IMR-90 (cell line): ENCODE measurements at regions not wholly inside any gene's neighbourhood (a gene's known extent, or its start where the extent isn't known, plus 50 kb on each side); places are given as distances from the start of the nearest gene placed in this dataset.

Source experiments
- ATAC-seq: fragments of 200-7000 bp; cut with Tn5 transposase; 2 replicates; pipeline ENCODE4 v1.9.1; 2020; ENCODE audit warnings: low read depth, mild to moderate bottlenecking, moderate library complexity
- BruUV-seq: library from RNA; stranded (reverse); fragments of 400-500 nt; replicated peaks from 2 replicates; lab custom pipeline; 2021; lab: Mats Ljungman, UMichigan
- CTCF ChIA-PET: fragments of 300-600 bp; formaldehyde crosslinking; extraction: SDS; loops from one replicate; lab custom pipeline; 2021; ENCODE audit warnings: antibody characterized with exemption; lab: Yijun Ruan, JAX
- POLR2A ChIA-PET: fragments of 300-600 bp; sonication (Branson Sonifier 250); formaldehyde crosslinking; loops from one replicate; lab custom pipeline; 2022; ENCODE audit warnings: antibody characterized with exemption; ENCODE audit not compliant: unreplicated experiment; lab: Charles Lee
- DNase-seq: peaks from one replicate; pipeline ENCODE4 v3.0.0; 2013
- H2AFZ ChIP-seq: replicated peaks from 2 replicates; pipeline ENCODE3; 2013; ENCODE audit warnings: low read length, mild to moderate bottlenecking; ENCODE audit not compliant: poor library complexity
- H2AK5ac ChIP-seq: 2 replicates; pipeline ENCODE4 v1.6.1; 2013; ENCODE audit warnings: low read depth, low read length, inconsistent platforms
- H2AK9ac ChIP-seq: replicated peaks from 2 replicates; pipeline ENCODE3; 2013; ENCODE audit warnings: mild to moderate bottlenecking, low read depth, low read length, moderate library complexity; ENCODE audit not compliant: poor library complexity
- H2BK120ac ChIP-seq: 2 replicates; pipeline ENCODE4 v1.6.1; 2013; ENCODE audit warnings: low read depth, low read length, inconsistent platforms
- H2BK15ac ChIP-seq: 3 replicates; pipeline ENCODE4 v1.6.1; 2013; ENCODE audit warnings: low read depth, low read length, inconsistent platforms
- H2BK20ac ChIP-seq: 2 replicates; pipeline ENCODE4 v1.6.1; 2013; ENCODE audit warnings: low read depth, mild to moderate bottlenecking, inconsistent platforms, low read length, moderate library complexity
- H2BK5ac ChIP-seq: 2 replicates; pipeline ENCODE4 v1.6.1; 2013; ENCODE audit warnings: mild to moderate bottlenecking, low read depth, low read length, inconsistent platforms; ENCODE audit not compliant: poor library complexity, severe bottlenecking
- H3K14ac ChIP-seq: replicated peaks from 2 replicates; pipeline ENCODE4 v1.6.1; 2013; ENCODE audit warnings: low read depth, low read length, inconsistent platforms
- H3K18ac ChIP-seq: 2 replicates; pipeline ENCODE4 v1.6.1; 2013; ENCODE audit warnings: low read depth, low read length, control low read depth
- H3K23ac ChIP-seq: 2 replicates; pipeline ENCODE4 v1.6.1; 2013; ENCODE audit warnings: low read depth, low read length, inconsistent platforms
- H3K27ac ChIP-seq: 2 replicates; pipeline ENCODE4 v1.5.1; 2013; ENCODE audit warnings: mild to moderate bottlenecking, control low read depth, low read length; ENCODE audit not compliant: insufficient read depth
- H3K27me3 ChIP-seq: 2 replicates; pipeline ENCODE4 v1.6.1; 2013; ENCODE audit warnings: low read length; ENCODE audit not compliant: control insufficient read depth, insufficient read depth
- H3K36me3 ChIP-seq: 2 replicates; pipeline ENCODE4 v1.6.1; 2013; ENCODE audit warnings: low read length, mixed read lengths; ENCODE audit not compliant: control insufficient read depth, insufficient read depth
- H3K4ac ChIP-seq: 2 replicates; pipeline ENCODE4 v1.6.1; 2013; ENCODE audit warnings: low read depth, low read length, inconsistent platforms
- H3K4me1 ChIP-seq: 2 replicates; pipeline ENCODE4 v1.6.1; 2013; ENCODE audit warnings: low read length, mixed read lengths; ENCODE audit not compliant: control insufficient read depth, insufficient read depth
- H3K4me2 ChIP-seq: 2 replicates; pipeline ENCODE4 v1.6.1; 2013; ENCODE audit warnings: low read depth, mild to moderate bottlenecking, control low read depth, low read length, moderate library complexity
- H3K4me3 ChIP-seq: 2 replicates; pipeline ENCODE4 v1.5.1; 2013; ENCODE audit warnings: low read depth, mild to moderate bottlenecking, control low read depth, low read length, moderate library complexity; ENCODE audit not compliant: insufficient read depth
- H3K56ac ChIP-seq: 2 replicates; pipeline ENCODE4 v1.6.1; 2013; ENCODE audit warnings: low read length, inconsistent platforms; ENCODE audit not compliant: insufficient read depth; ENCODE audit errors: extremely low read depth
- H3K79me1 ChIP-seq, 2 experiments: 2 replicates each; pipeline ENCODE4 v1.6.1; 2013; ENCODE audit warnings: low read length in 2 of 2, inconsistent platforms in 1 of 2, low read depth in 1 of 2
- H3K9ac ChIP-seq: 2 replicates; pipeline ENCODE4 v1.6.1; 2013; ENCODE audit warnings: low read depth, low read length, control low read depth
- H3K9me1 ChIP-seq: 2 replicates; pipeline ENCODE4 v1.6.1; 2013; ENCODE audit warnings: low read length, inconsistent platforms; ENCODE audit not compliant: insufficient read depth
- H3K9me3 ChIP-seq: 2 replicates; pipeline ENCODE4 v1.6.1; 2013; ENCODE audit warnings: low read length; ENCODE audit not compliant: control insufficient read depth, insufficient read depth
- H4K20me1 ChIP-seq: 2 replicates; pipeline ENCODE4 v1.6.1; 2013; ENCODE audit warnings: low read length, inconsistent platforms; ENCODE audit not compliant: insufficient read depth
- H4K5ac ChIP-seq: 2 replicates; pipeline ENCODE4 v1.6.1; 2013; ENCODE audit warnings: mild to moderate bottlenecking, low read depth, low read length, control low read depth
- H4K8ac ChIP-seq, 2 experiments: 2 replicates each; pipeline ENCODE4 v1.6.1; 2013; ENCODE audit warnings: low read depth in 2 of 2, low read length in 2 of 2, control low read depth in 1 of 2, inconsistent platforms in 1 of 2
- H4K91ac ChIP-seq: 2 replicates; pipeline ENCODE4 v1.6.1; 2013; ENCODE audit warnings: low read depth, low read length, inconsistent platforms; ENCODE audit not compliant: insufficient read depth
- BHLHE40 ChIP-seq: fragments of 150-350 bp; IDR thresholded peaks from 2 replicates; pipeline ENCODE4 v1.6.1; 2016; ENCODE audit warnings: mild to moderate bottlenecking, low read depth, low read length
- FOS ChIP-seq: fragments of 150-350 bp; IDR thresholded peaks from 2 replicates; pipeline ENCODE4 v1.6.1; 2016; ENCODE audit warnings: low read depth, low read length
- MAFK ChIP-seq: IDR thresholded peaks from 2 replicates; pipeline ENCODE4 v1.6.1; 2012; ENCODE audit warnings: low read depth, low read length, improper control_type of control experiment
- MAZ ChIP-seq: IDR thresholded peaks from 2 replicates; pipeline ENCODE4 v1.6.1; 2012; ENCODE audit warnings: low read depth, mild to moderate bottlenecking, low read length, improper control_type of control experiment, moderate library complexity, borderline replicate concordance
- NFE2L2 ChIP-seq: fragments of 150-350 bp; IDR thresholded peaks from 2 replicates; pipeline ENCODE4 v1.6.1; 2016; ENCODE audit warnings: low read depth, mild to moderate bottlenecking, low read length
- POLR2A ChIP-seq: IDR thresholded peaks from 2 replicates; pipeline ENCODE4 v1.6.1; 2012; ENCODE audit warnings: mild to moderate bottlenecking, low read depth, low read length
- RAD21 ChIP-seq: IDR thresholded peaks from 2 replicates; pipeline ENCODE4 v1.6.1; 2012; ENCODE audit warnings: low read length, improper control_type of control experiment
- RCOR1 ChIP-seq: IDR thresholded peaks from 2 replicates; pipeline ENCODE4 v1.6.1; 2012; ENCODE audit warnings: mild to moderate bottlenecking, low read length, improper control_type of control experiment; ENCODE audit not compliant: insufficient replicate concordance
- RFX5 ChIP-seq: IDR thresholded peaks from 2 replicates; pipeline ENCODE4 v1.8.0; 2012; ENCODE audit warnings: low read depth, mild to moderate bottlenecking, low read length, moderate library complexity
- SMC3 ChIP-seq: fragments of 150-350 bp; IDR thresholded peaks from 2 replicates; pipeline ENCODE4 v1.6.1; 2016; ENCODE audit warnings: low read depth, mild to moderate bottlenecking, antibody characterized with exemption, low read length, moderate library complexity
- WGBS, 2 experiments: methylation state at CpG; one replicate each; pipeline versions ENCODE4 v1.1.5 to v1.1.7; 2013; ENCODE audit warnings: missing lambda C conversion rate in 2 of 2; ENCODE audit not compliant: insufficient read length in 1 of 2; ENCODE audit errors: extremely low coverage in 2 of 2; 5-methylcytosine and 5-hydroxymethylcytosine counted together
- dilution Hi-C: fragments of 300-500 bp; cut with HindIII; formaldehyde crosslinking; loops from one replicate; pipeline ENCODE4 v1.14.3; 2018; ENCODE audit warnings: low sequenced_read_pairs; ENCODE audit not compliant: unreplicated experiment
- in situ Hi-C: fragments of 300-500 bp; cut with MboI; formaldehyde crosslinking; loops from 3 replicates; pipeline ENCODE4 v1.14.3; 2019; ENCODE audit warnings: low sequenced_read_pairs, inconsistent platforms, mixed read lengths
- intact Hi-C: fragments of 100-400 bp; cut with micrococcal nuclease; formaldehyde crosslinking; loops from 2 replicates; pipeline ENCODE4 v1.10.0; 2022

GRCh38 chr3:124125315-124125714 lies 133.4 kb upstream of the ROPN1 start:
- TF ChIP-seq RCOR1 (no peak), RAD21 (no peak), POLR2A (no peak), FOS (no peak), MAFK (no peak), NFE2L2 (no peak), SMC3 (no peak), RFX5 (no peak), BHLHE40 (no peak), MAZ (no peak)

More at GRCh38 chr3:124125315-124125714, 133.4 kb upstream of the ROPN1 start:
- Histone ChIP-seq H2AK5ac (no peak overlapping the region), H3K79me1 (no peaks in the 10 kb centered on the region), H3K9me3 (no peaks in the 10 kb centered on the region), H3K4ac (no peak overlapping the region), H2BK20ac (no peak overlapping the region), H3K4me1 (no peaks in the 10 kb centered on the region), H2BK15ac (no peak overlapping the region; the same call in 2 of the 3 replicates), H2BK5ac (no peak overlapping the region), H2AK9ac (no peak overlapping the region), H4K5ac (no peak overlapping the region), H3K23ac (no peak overlapping the region), H3K27me3 (peaks cover 2% of the 10 kb centered on the region; the same call in 1 of the 2 replicates), H3K4me3 (no peak overlapping the region), H4K91ac (no peak overlapping the region), H3K27ac (no peak overlapping the region), H3K56ac (no peak overlapping the region), H2BK120ac (no peak overlapping the region), H3K18ac (no peak overlapping the region), H3K36me3 (no peaks in the 10 kb centered on the region), H3K14ac (no peak overlapping the region), H3K4me2 (no peak overlapping the region), H4K8ac (no peak overlapping the region), H3K9me1 (no peaks in the 10 kb centered on the region), H3K9ac (no peak overlapping the region), H2AFZ (no peak overlapping the region), H4K20me1 (no peaks in the 10 kb centered on the region)
- DNase-seq = no peak
- BruUV-seq = no TSS peak
- dilution Hi-C loops = no loop called here
- POLR2A ChIA-PET = no interaction called here
- intact Hi-C loops = no loop called here
- no peak for ATAC-seq
- CTCF ChIA-PET = no interaction called here
- in situ Hi-C loops = no loop called here
- no CpG with 5 or more reads among the region's 1 CpG for WGBS, 2 experiments
